GM19035 (cell line): ENCODE measurements at regions not wholly inside any gene's neighbourhood (a gene's known extent, or its start where the extent isn't known, plus 50 kb on each side); places are given as distances from the start of the nearest gene placed in this dataset.
A peak's percentile ranks its signal among the peaks of the same experiment; 100 is the strongest.
"Not testable (repeated sequence)": the region's sequence is repeated elsewhere in the genome, so short reads cannot be mapped to it uniquely, and the experiment has no call there.

Source experiments
- ATAC-seq: cut with Tn5 transposase; IDR thresholded peaks from one replicate; pipeline ENCODE4 v1.9.1; 2021; ENCODE audit not compliant: unreplicated experiment

DNA sequence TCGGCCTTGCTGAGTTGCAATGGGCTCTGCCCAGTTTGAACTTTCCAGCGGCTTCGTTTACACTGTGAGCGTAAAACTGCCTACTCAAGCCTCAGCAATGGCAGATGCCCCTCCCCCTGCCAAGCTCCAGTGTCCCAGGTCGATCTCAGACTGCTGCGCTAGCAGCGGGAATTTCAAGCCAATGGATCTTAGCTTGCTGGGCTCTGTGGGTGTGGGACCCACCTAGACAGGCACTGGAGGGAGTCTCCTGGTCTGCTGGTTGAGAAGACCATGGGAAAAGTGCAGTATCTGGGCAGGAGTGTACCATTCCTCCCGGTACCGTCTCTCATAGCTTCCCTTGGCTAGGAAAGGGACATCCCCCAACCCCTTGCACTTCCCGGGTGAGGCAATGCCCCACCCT lies 88.2 kb downstream of the KLHL28 start:
- ATAC-seq = no peak

GRCh38 chr14:44866770-44867169 lies 95.0 kb downstream of the KLHL28 start:
- no peak for ATAC-seq

DNA sequence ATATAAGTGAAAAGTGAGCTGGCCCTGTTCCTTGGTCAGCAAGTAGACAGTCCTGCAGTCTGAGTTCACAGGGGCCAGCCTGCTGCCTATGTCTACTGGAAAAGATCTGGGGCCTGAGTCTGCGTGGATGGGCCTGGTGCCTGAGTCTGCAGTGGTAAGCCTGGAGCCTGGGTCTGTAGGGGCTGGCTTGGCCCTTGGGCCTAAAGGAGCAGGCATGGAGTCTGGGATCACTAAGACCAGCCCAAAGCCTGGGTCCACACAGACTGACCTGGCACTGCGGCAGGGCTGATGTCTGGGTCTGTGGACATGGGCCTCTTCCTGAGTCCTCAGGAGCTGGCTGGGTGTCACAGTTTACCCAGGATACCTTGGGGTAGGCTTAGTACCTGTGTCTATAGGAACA lies 95.4 kb downstream of the KLHL28 start:
- no peak for ATAC-seq

DNA sequence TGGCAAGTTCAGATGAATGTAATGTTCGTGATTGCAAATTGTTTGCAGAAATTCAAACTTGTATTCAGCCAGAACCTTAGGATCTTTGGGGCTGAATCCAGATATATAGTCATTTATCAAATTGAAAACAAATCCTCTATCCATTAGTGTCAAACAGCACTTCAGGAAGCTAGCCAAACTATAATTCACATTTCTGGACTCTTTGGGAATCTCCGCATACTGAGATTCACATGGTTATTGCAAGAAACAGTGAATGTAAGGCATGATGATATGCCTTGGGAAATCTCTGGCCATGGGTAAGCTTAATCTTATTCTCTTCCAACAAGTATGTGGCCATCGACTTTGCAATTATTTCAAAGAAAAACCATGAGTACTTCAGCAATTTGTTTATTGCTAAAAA lies 98.5 kb downstream of the KLHL28 start:
- no peak for ATAC-seq

GRCh38 chr14:44854114-44854513 lies 107.6 kb downstream of the KLHL28 start:
- ATAC-seq = no peak

- no peak for ATAC-seq
Observed at GRCh38 chr14:44847526-44848309, 114.0 kb downstream of the KLHL28 start.

DNA sequence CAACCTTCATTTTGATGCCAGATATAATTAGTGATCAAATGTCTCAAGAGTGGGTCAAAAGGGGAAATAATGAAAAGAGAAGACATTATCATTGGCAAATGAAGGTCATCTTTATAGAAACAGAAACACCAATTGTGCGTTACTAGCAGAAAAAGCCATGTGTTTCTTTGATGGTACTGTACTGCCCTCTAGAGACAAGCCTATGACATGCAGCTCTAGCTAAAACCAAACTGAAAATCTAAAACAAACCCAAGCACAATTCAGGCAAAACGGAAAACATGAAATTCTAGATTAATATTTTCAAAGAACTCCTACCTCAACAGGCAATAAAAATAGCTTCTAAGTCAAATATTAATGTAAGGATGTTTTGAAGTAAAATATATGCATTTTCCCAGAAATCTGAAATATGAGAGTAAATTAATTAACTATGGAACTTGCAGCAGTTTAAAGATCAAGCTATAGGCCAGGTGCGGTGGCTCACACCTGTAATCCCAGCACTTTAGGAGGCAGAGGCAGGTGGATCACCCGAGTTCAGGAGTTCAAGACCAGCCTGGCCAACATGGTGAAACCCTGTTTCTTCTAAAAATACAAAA lies 115.4 kb downstream of the KLHL28 start:
- ATAC-seq = peak; percentile 72

DNA sequence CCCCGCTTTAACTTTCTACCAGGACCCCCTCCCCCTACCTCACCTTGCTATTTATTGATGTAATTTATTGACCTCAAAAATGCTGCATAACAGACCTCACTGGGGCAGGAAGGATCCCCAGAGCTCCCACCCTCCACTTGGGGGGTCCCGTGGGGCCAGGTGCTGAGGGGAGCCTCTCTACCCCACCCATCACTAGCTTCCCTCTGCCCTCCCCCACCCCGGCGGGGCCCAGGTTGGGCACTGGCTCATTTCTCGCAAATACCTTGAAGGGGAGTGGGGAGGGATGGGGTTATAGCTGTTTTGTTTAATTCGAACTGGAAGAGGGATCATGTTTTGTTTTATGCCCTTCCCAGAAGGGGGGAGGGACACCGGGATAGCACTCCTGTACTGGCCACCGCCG lies 125.8 kb downstream of the KLHL28 start:
- ATAC-seq = not testable (repeated sequence)

DNA sequence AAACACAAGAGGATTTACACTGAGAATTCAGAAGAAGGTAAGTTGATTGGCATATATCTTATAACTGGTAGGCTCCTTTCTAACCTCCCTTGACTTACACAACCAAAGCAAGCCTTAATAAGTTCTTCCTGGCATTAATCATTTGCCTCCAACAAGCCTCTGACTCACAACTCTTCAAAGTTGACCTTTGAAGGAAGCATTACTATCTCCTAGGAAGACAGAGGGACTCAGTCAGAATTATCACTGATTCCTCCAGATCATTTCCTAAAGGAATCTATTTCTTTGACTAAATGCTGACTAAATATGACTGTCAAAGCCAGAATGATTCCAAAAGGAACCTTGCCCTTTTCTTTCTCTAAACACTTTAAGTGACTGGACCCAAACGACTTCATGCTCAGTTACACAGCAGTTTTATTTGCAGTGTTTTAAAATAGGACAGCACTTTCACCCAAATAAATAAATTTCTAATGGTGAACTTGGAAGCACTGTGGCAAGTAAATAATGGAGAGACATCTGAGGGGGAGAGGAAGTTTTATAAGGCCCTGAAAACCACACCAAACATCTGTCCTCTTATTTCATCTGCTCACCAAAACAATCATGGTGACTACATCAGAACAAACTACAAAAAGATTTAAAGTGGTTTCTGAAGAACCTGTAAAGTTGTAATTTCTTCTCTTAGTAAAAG lies 128.2 kb downstream of the KLHL28 start:
- ATAC-seq = no peak

- no peak for ATAC-seq
Observed at GRCh38 chr14:44830371-44830770, 131.4 kb downstream of the KLHL28 start.

DNA sequence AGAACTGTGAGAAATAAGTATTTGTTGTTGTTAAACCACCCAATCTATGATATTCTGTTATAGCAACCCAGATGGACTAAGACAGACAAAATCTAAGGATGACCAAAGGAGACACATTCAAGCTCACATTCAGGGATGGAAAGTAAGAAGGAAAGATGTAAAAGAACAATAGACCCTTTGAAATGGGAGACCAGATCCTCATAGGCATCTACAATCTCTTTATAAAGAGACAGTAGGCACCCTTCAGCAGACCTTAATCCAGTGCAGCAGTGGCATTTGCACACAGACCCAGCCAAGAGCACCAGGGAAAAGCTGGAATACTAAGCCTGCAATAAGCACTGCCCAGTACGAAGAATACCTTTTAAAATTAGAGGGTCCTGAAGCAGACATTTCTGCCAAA lies 132.7 kb downstream of the KLHL28 start:
- no peak for ATAC-seq

- ATAC-seq = no peak
Observed at GRCh38 chr14:44828023-44828422, 133.7 kb downstream of the KLHL28 start.

DNA sequence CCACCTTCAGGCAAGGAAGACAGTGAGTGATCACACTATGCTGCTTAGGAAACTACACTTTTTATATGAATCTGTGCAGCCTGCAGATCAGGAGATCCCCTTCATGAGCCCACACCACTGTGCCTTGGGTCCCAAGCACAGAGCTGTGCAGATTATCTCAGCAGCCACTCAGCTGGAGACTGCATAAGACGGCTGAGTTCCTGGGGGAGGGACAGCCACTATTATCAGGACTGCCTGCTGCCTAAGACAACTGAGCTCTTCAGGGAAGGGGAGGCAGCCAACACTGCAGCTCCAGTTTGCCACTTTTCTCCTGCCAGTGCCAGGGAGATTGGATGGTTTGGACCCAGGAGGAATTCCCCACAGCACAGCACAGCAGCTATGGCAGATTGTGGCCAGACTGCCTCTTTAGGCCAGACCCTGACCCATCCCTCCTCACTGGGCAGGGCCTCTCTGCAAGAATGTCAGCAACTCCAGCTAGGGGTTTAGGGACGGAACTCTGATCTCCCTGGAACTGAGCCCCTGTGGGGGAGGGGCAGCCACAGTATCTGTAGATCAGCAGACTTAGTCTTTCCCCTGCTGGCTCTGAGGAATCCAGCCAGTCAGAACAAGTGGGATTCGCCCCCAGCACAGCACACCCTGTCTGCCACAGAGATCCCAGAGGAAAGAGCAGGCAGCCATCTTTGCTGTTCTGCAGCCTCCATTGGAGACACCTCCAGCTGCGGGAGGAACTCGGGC lies 141.3 kb downstream of the KLHL28 start:
- no peak for ATAC-seq

DNA sequence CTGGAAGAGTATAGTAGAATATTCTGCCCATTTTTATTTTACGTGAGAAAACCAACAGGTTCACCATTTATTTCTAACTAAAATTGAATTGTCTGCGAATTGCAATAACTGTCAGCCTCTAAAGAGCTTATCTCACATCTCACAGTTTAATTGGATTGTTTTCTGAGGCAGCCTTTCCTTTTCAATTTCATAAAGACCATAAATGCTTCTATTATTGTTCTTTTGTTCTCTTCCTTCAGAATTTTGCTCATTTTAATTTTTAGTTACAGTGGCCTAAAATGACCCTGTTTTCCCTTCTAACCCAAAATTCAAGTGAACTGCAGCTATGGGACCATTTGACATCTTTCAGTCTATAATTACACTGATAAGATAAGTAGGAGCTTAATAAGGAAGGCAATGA lies 147.6 kb downstream of the KLHL28 start:
- no peak for ATAC-seq

DNA sequence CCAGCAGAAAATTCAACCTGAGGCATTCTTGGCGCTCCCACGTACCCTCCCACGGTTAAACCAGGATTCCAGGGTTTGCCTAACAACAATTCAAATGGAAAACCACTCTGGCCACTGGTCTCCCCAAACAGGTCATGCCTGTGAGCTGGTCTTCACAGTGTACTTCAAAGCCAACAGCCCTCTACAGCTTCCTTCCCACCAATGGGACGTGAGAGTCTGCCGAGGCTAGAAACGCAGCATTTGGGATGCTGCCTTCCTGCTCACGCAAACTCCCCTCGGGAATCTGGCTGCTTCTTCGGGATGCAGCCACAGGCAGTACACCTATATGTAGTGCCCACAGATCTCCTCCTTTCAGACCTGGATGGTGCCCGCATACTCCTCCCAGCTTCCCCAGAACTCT lies 149.1 kb downstream of the KLHL28 start:
- no peak for ATAC-seq

- no peak for ATAC-seq
Observed at GRCh38 chr14:44804391-44804790, 157.4 kb downstream of the KLHL28 start.

- peak; percentile 74 for ATAC-seq
Observed at GRCh38 chr14:44803239-44803905, 158.4 kb downstream of the KLHL28 start.

DNA sequence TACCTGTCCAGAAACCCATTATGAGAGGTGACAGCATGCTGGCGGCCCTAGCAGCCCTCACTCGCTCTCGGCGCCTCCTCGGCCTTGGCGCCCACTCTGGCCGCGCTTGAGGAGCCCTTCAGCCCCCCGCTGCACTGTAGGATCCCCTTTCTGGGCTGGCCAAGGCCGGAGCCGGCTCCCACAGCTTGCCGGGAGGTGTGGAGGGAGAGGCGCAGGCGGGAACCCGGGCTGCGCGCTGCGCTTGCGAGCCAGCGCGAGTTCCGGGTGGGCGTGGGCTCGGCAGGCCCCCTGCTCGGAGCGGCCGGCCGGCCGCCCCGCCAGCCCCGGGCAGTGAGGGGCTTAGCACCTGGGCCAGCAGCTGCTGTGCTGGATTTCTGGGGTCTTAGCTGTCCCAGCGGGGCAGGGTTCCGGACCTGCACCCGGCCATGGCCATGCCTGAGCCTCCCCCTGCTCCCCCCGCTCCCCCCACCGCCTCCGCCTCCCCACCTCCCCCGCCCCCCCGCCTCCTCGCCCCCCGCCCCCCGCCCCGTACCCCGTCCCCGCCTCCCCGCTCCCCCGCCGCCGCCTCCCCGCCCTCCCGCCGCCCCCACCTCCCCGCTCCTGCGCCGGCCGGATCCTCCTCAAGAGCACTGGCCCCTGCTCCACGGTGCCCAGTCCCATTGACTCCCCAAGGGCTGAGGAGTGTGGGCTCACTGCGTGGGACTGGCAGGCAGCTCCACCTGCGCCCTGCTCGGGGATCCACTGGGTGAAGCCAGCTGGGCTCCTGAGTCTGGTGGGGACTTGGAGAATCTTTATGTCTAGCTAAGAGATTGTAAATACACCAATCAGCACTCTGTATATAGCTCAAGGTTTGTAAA lies 163.1 kb downstream of the KLHL28 start:
- no peak for ATAC-seq

GRCh38 chr14:44795725-44796124 lies 166.0 kb downstream of the KLHL28 start:
- no peak for ATAC-seq

DNA sequence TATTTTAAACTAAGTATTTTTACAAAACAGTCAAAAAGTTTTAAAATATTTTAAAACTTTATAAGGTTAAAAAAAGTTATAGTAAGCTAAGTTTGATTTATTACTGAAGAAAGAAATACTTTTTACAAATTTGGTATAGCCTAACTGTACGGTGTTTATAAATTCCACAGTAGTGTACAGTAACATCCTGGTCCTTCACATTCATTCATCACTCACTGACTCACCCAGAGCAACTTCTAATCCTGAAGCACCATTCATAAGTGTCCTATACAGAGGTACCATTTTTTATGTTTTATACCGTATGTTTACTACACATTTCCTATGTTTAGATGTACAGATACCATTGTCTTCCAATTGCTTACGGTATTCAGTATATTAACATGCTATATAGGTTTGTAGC lies 170.0 kb downstream of the KLHL28 start:
- no peak for ATAC-seq
